OCI-LY7 (cell line): ENCODE measurements at regions not wholly inside any gene's neighbourhood (a gene's known extent, or its start where the extent isn't known, plus 50 kb on each side); places are given as distances from the start of the nearest gene placed in this dataset.

Experiments used
- BruUV-seq: library from RNA; stranded (reverse); fragments of 400-500 nt; replicated peaks from 2 replicates; lab custom pipeline; 2021; lab: Mats Ljungman, UMichigan
- CTCF ChIA-PET: fragments of 300-600 bp; sonication (Branson Sonifier 250); formaldehyde crosslinking; loops from one replicate; lab custom pipeline; 2022; ENCODE audit warnings: antibody characterized with exemption; ENCODE audit not compliant: unreplicated experiment; lab: Charles Lee
- POLR2A ChIA-PET: fragments of 300-600 bp; sonication (Branson Sonifier 250); formaldehyde crosslinking; loops from one replicate; lab custom pipeline; 2022; ENCODE audit warnings: antibody characterized with exemption; lab: Charles Lee
- DNase-seq: peaks from one replicate; pipeline ENCODE4 v3.0.0-alpha.2; 2015; ENCODE audit warnings: low spot score
- H2AFZ ChIP-seq: fragments of 200-600 bp; sonication (generic), shearing (Covaris generic); 2 replicates; pipeline ENCODE4 v1.6.1; 2014; ENCODE audit warnings: mild to moderate bottlenecking, antibody characterized with exemption, low read length, moderate library complexity
- H3K27ac ChIP-seq: fragments of 200-600 bp; sonication (generic); 2 replicates; pipeline ENCODE4 v1.5.1; 2014; ENCODE audit warnings: mixed run types, low read depth, mild to moderate bottlenecking, moderate library complexity, low read length, inconsistent platforms; ENCODE audit not compliant: poor library complexity, severe bottlenecking
- H3K36me3 ChIP-seq: fragments of 200-600 bp; sonication (generic); 2 replicates; pipeline ENCODE4 v1.6.1; 2014; ENCODE audit warnings: mild to moderate bottlenecking, antibody characterized with exemption, low read length, moderate library complexity, mixed read lengths; ENCODE audit not compliant: insufficient read depth
- H3K4me1 ChIP-seq: fragments of 200-600 bp; sonication (generic); 2 replicates; pipeline ENCODE4 v1.5.1; 2014; ENCODE audit warnings: mild to moderate bottlenecking, low read length; ENCODE audit not compliant: insufficient read depth, poor library complexity, severe bottlenecking
- H3K4me2 ChIP-seq: fragments of 200-600 bp; sonication (generic); 2 replicates; pipeline ENCODE4 v1.6.1; 2014; ENCODE audit warnings: mild to moderate bottlenecking, low read length
- H3K4me3 ChIP-seq: fragments of 200-600 bp; sonication (generic); 2 replicates; pipeline ENCODE4 v1.5.1; 2014; ENCODE audit warnings: mild to moderate bottlenecking, low read depth, low read length; ENCODE audit not compliant: poor library complexity, severe bottlenecking
- H3K79me2 ChIP-seq: fragments of 200-600 bp; sonication (generic); 2 replicates; pipeline ENCODE4 v1.6.1; 2016; ENCODE audit warnings: low read depth, mild to moderate bottlenecking, low read length, moderate library complexity, mixed read lengths; ENCODE audit not compliant: insufficient read depth
- H3K9me2 ChIP-seq: fragments of 200-600 bp; sonication (generic); 2 replicates; pipeline ENCODE4 v1.6.1; 2016; ENCODE audit warnings: mild to moderate bottlenecking, low read length, mixed read lengths; ENCODE audit not compliant: insufficient read depth
- H3K9me3 ChIP-seq: fragments of 200-600 bp; sonication (generic); 2 replicates; pipeline ENCODE4 v1.6.1; 2014; ENCODE audit warnings: mild to moderate bottlenecking, mixed run types, low read length, mixed read lengths
- H4K20me1 ChIP-seq: fragments of 200-600 bp; sonication (generic); 2 replicates; pipeline ENCODE4 v1.6.1; 2014; ENCODE audit warnings: mild to moderate bottlenecking, antibody characterized with exemption, low read length, moderate library complexity, mixed read lengths; ENCODE audit not compliant: insufficient read depth
- EZH2phosphoT487 ChIP-seq: fragments of 200-600 bp; sonication (generic); IDR thresholded peaks from 2 replicates; pipeline ENCODE4 v1.6.1; 2018; ENCODE audit warnings: low read depth, borderline replicate concordance, mild to moderate bottlenecking, mixed run types, antibody characterized with exemption, low read length, moderate library complexity, mixed read lengths
- intact Hi-C: fragments of 100-400 bp; cut with micrococcal nuclease; formaldehyde crosslinking; loops from one replicate; pipeline ENCODE4 v1.10.0; 2022; ENCODE audit not compliant: unreplicated experiment
- TF ChIP-seq, protein P1 (sequence below): fragments of 200-600 bp; sonication (generic); conservative IDR thresholded peaks from 2 replicates; pipeline ENCODE4 v1.5.1; 2014; ENCODE audit warnings: mild to moderate bottlenecking, antibody characterized with exemption, low read length, moderate library complexity, mixed read lengths

DNA sequence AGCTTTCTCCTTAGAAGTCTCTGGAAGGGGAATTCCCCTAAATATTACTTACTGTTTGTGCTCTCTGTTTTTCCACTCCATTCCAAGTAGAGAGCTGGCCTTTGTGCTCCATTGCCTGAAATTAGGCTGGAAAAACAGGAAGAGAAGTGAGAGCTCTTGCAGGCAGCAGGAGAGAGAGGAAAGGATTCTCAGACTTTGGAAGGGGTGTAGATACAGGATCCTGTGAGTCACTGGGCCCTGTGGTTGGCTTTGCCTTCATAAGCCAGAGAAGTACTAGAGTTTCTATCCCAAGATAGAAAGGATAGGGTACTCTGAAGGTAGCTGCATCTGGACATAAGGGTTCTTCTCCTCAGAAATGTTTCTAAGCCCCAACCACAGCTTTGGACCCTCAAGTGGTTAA lies 188.9 kb downstream of the CMPK2 start:
- CTCF ChIA-PET, result interaction anchor here (0.5 kb wide), 1 partner anchor 211 kb away, joined by 3 read pairs; no protein-coding TSS in a partner anchor
- no peaks in the 10 kb centered on the region for H3K36me3 ChIP-seq
- no peaks in the 10 kb centered on the region for H3K4me1 ChIP-seq
- H3K79me2 ChIP-seq, result no peaks in the 10 kb centered on the region
- no peaks in the 10 kb centered on the region for H4K20me1 ChIP-seq
- no peak overlapping the region for H3K27ac ChIP-seq
- BruUV-seq, result no TSS peak
- H3K9me2 ChIP-seq, result no peaks in the 10 kb centered on the region
- no peak overlapping the region for H3K4me3 ChIP-seq
- POLR2A ChIA-PET, result interaction anchor here (0.6 kb wide), 1 partner anchor 30 kb away, joined by 4 read pairs; no protein-coding TSS in a partner anchor
- no peak for TF ChIP-seq EZH2phosphoT487
- TF ChIP-seq, protein P1, sequence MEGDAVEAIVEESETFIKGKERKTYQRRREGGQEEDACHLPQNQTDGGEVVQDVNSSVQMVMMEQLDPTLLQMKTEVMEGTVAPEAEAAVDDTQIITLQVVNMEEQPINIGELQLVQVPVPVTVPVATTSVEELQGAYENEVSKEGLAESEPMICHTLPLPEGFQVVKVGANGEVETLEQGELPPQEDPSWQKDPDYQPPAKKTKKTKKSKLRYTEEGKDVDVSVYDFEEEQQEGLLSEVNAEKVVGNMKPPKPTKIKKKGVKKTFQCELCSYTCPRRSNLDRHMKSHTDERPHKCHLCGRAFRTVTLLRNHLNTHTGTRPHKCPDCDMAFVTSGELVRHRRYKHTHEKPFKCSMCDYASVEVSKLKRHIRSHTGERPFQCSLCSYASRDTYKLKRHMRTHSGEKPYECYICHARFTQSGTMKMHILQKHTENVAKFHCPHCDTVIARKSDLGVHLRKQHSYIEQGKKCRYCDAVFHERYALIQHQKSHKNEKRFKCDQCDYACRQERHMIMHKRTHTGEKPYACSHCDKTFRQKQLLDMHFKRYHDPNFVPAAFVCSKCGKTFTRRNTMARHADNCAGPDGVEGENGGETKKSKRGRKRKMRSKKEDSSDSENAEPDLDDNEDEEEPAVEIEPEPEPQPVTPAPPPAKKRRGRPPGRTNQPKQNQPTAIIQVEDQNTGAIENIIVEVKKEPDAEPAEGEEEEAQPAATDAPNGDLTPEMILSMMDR, result no peak
- no peak overlapping the region for H2AFZ ChIP-seq
- H3K9me3 ChIP-seq, result no peaks in the 10 kb centered on the region
- no peak for DNase-seq
- intact Hi-C loops, result no loop called here
- H3K4me2 ChIP-seq, result no peak overlapping the region

DNA sequence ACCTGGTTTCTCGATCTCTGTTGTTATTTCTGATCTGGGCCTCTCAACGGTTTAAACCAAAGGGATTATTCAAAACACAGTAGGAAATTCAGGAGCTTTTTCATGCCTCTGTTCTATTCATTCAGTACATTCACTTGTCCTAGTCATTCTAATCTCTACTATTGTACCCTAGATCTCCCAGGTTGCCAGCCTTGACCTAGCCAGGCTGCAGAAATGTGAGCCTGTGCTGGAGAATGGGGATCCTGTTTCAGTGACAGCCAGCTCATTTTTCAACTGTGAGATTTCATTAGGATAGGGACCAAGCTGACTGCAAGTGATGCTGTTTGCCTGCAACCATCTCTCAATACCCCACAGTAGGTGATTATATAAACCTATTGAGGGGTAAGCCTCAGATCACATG lies 186.2 kb downstream of the CMPK2 start:
- Histone ChIP-seq H3K27ac (no peak overlapping the region), H3K4me3 (no peak overlapping the region), H2AFZ (no peak overlapping the region), H3K4me1 (no peaks in the 10 kb centered on the region), H3K79me2 (no peaks in the 10 kb centered on the region), H3K9me3 (no peaks in the 10 kb centered on the region), H3K36me3 (no peaks in the 10 kb centered on the region), H4K20me1 (no peaks in the 10 kb centered on the region), H3K9me2 (no peaks in the 10 kb centered on the region), H3K4me2 (no peak overlapping the region)
- TF ChIP-seq, protein P1, result no peak
- TF ChIP-seq EZH2phosphoT487, result no peak
- no TSS peak for BruUV-seq
- no peak for DNase-seq
- ChIA-PET POLR2A (interaction anchor here (0.5 to 1.2 kb wide), 4 partner anchors 12 to 81 kb away, joined by 3 read pairs; no protein-coding TSS in a partner anchor), CTCF (no interaction called here)
- intact Hi-C loops, result no loop called here

- H3K9me2 ChIP-seq, result no peaks in the 10 kb centered on the region
- H3K4me1 ChIP-seq, result no peaks in the 10 kb centered on the region
- H3K27ac ChIP-seq, result no peak overlapping the region
- H3K79me2 ChIP-seq, result no peaks in the 10 kb centered on the region
- TF ChIP-seq, protein P1, result no peak
- no peak for TF ChIP-seq EZH2phosphoT487
- BruUV-seq, result no TSS peak
- intact Hi-C loops, result no loop called here
- no peaks in the 10 kb centered on the region for H3K9me3 ChIP-seq
- POLR2A ChIA-PET, result interaction anchor here (1.0 kb wide), 1 partner anchor 9 kb away, joined by 3 read pairs; no protein-coding TSS in a partner anchor
- DNase-seq, result no peak
- no peak overlapping the region for H2AFZ ChIP-seq
- H3K4me3 ChIP-seq, result no peak overlapping the region
- H4K20me1 ChIP-seq, result no peaks in the 10 kb centered on the region
- H3K4me2 ChIP-seq, result no peak overlapping the region
- CTCF ChIA-PET, result no interaction called here
- no peaks in the 10 kb centered on the region for H3K36me3 ChIP-seq
Observed at GRCh38 chr2:6683516-6683915, 182.2 kb downstream of the CMPK2 start.
